ENCODE measurements at regions not wholly inside any gene's neighbourhood (a gene's known extent, or its start where the extent isn't known, plus 50 kb on each side); places are given as distances from the start of the nearest gene placed in this dataset.

GRCh38 chr3:144142151-144142840 lies 170.7 kb downstream of the DIPK2A start:
- no peak for DNase-seq

GRCh38 chr3:144148356-144148755 lies 176.7 kb downstream of the DIPK2A start:
- no peak for DNase-seq

GRCh38 chr3:144151983-144152382 lies 180.4 kb downstream of the DIPK2A start:
- DNase-seq: no peak

GRCh38 chr3:144160627-144161026 lies 189.0 kb downstream of the DIPK2A start:
- DNase-seq: no peak

GRCh38 chr3:144162042-144162441 lies 190.4 kb downstream of the DIPK2A start:
- no peak for DNase-seq

- no peak for DNase-seq
Measured at GRCh38 chr3:144164352-144164751, 192.7 kb downstream of the DIPK2A start.

- no peak for DNase-seq
Measured at GRCh38 chr3:144165482-144165881, 193.9 kb downstream of the DIPK2A start.

GRCh38 chr3:144167634-144168033 lies 196.0 kb downstream of the DIPK2A start:
- no peak for DNase-seq

- DNase-seq: no peak
Measured at GRCh38 chr3:144173491-144173890, 201.9 kb downstream of the DIPK2A start.

GRCh38 chr3:144175644-144176425 lies 204.2 kb downstream of the DIPK2A start:
- no peak for DNase-seq

GRCh38 chr3:144177649-144178048 lies 206.0 kb downstream of the DIPK2A start:
- no peak for DNase-seq

GRCh38 chr3:144178607-144179006 lies 207.0 kb downstream of the DIPK2A start:
- DNase-seq: no peak

GRCh38 chr3:144181062-144181461 lies 209.4 kb downstream of the DIPK2A start:
- no peak for DNase-seq

- no peak for DNase-seq
Measured at GRCh38 chr3:144182501-144182900, 210.9 kb downstream of the DIPK2A start.

- DNase-seq: no peak
Measured at GRCh38 chr3:144185276-144185675, 213.7 kb downstream of the DIPK2A start.

GRCh38 chr3:144187531-144188210 lies 216.0 kb downstream of the DIPK2A start:
- no peak for DNase-seq

GRCh38 chr3:144189044-144189443 lies 217.4 kb downstream of the DIPK2A start:
- DNase-seq: no peak

GRCh38 chr3:144197116-144197515 lies 225.5 kb downstream of the DIPK2A start:
- DNase-seq: no peak

- no peak for DNase-seq
Measured at GRCh38 chr3:144197582-144197981, 226.0 kb downstream of the DIPK2A start.

GRCh38 chr3:144200004-144200403 lies 228.4 kb downstream of the DIPK2A start:
- DNase-seq: no peak

GRCh38 chr3:144200466-144200865 lies 228.8 kb downstream of the DIPK2A start:
- no peak for DNase-seq

- no peak for DNase-seq
Measured at GRCh38 chr3:144221761-144222160, 250.1 kb downstream of the DIPK2A start.

- no peak for DNase-seq
Measured at GRCh38 chr3:144229330-144229729, 257.7 kb downstream of the DIPK2A start.

- no peak for DNase-seq
Measured at GRCh38 chr3:144229953-144230352, 258.3 kb downstream of the DIPK2A start.

All from hematopoietic multipotent progenitor cell treated with erythropoietin and hydrocortisone succinate and interleukin-3 and kit ligand, for 8 days (in vitro differentiated cells).